GM20000 (cell line): ENCODE measurements at regions not wholly inside any gene's neighbourhood (a gene's known extent, or its start where the extent isn't known, plus 50 kb on each side); places are given as distances from the start of the nearest gene placed in this dataset.

Source experiments
- DNase-seq: peaks from one replicate; pipeline ENCODE4 v3.0.0; 2012; ENCODE audit warnings: low spot score
- CTCF ChIP-seq: IDR thresholded peaks from 2 replicates; pipeline ENCODE4 v1.5.1; 2012; ENCODE audit warnings: mild to moderate bottlenecking, control low read depth; ENCODE audit errors: extremely low read depth, missing control alignments

- no peak for TF ChIP-seq CTCF
- no peak for DNase-seq
These were observed 229.3 kb downstream of the IDS start for GRCh38 chrX:149275836-149276235.

DNA sequence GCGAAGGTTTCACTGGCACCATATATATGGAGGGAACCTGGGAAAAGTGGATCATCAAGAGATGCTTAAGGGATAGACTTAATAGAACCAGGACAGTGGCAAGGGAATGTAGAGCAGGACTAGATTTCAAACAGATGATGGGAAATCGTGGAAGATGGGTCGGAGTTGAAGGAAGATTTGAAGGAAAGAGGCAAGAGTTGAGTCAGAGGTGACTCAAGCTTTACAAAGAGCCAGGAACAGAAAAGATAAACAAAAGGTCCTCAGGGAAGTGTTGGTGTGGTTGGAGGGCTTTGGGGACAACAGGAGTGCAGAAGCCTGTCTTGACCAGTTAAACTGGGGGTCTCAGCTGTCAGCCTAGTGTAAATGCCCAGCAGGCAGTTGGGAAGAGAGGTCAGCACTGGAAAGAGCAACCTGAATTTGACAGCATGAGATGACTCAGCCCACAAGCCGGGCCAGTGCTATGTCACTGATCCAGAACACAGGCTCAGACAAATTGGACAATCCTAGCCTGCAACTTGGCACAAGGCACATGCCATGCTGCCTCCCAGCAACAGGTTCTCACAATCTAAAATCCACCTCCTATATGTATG lies 230.5 kb downstream of the IDS start:
- TF ChIP-seq CTCF = no peak
- DNase-seq = no peak

DNA sequence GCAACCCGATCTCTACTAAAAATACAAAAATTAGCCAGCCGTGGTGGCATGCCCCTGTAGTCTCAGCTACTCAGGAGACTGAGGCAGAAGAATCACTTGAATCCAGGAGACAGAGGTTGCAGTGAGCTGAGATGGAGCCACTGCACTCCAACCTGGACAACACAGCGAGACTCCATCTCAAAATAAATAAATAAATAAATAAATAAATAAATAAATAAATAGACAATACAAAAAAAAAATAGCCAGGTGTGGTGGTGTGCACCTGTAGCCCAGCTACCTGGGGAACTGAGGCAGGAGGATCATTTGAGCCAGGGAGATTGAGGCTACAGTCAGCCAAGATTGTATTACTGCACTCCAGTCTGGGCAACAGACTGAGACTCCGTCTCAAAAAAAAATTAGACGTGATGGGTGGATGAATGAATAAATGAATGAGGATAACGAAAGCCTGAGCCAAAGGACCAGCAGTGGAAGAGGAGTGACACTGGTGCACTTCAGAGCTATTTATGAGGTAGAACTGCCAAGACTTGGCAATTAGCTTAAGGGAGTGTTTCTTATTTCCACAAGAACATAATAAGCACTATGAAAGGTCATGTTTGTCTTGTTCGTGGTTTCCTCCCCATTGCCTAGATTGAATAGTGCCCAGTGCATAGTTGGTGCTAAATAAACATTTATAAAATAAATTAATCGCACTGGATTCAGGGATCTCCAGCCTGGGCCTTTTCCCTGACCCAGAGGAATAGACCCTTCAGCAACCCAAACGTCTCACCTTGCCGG lies 232.2 kb downstream of the IDS start:
- TF ChIP-seq CTCF = no peak
- DNase-seq = no peak

DNA sequence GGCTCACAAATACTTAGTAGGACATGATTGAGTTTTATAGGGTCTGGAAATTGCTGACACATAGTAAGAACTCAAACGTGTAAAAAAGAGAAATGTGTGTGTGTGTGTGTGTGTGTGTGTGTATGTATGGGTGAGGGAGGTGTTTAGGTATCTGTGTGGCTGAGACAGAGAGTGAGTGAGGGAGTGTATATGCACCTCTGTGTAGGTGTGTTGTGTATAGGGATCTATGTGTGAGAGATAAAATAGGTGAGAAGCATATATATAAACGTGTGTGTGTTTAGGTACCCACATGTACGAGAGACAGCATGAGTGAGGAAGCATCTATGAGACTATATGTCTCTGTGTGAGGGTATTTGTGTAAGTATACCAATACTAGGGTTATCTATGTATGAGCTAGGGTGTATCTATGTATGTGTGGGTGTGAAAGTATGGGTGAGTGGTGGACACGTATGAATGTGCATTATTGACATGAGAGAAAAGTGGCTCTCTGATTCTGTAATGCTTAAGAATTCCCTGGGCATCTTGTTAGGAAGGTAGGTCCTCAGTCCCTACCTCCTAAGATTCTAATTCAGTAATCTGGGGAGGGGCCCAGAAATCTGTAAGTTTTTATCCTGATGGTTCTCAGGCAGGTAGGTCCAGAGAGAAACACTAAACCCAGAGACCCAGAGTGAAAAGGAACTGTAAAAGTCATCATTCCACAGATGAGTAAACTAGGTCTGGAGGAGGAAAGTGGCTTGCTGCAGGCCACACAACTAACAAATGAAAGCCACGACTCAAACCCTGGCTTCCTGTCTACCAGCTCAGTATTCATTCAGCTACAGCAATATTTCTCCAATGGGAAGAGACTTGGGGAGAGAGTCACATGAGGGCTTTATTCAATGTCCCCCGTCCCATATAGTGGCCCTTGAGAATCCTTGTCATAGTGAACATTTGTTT lies 237.0 kb downstream of the IDS start:
- peak; percentile 4 for DNase-seq
- TF ChIP-seq CTCF = no peak

DNA sequence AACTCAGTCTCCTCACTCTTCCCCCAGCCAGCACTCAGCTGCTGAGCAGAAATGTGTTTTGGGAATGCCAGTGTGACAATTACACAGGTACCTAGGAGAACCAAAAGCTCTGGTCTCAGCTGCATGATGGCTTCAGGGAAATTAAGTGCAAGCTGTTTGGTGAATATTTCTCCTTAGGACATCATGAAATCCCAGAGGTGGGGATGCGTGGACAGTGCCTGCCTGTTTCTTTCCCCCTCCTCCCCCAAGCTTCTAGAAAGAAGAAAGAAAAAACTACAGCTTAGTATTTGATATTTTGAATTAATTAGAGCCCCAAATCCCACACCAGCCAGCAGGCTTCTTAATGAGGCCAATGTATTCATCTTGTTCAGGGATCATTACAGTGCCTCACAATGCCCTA lies 243.0 kb downstream of the IDS start:
- TF ChIP-seq CTCF = no peak
- no peak for DNase-seq

- TF ChIP-seq CTCF = no peak
- DNase-seq = no peak
These were observed 245.9 kb downstream of the IDS start for GRCh38 chrX:149259241-149259640.

DNA sequence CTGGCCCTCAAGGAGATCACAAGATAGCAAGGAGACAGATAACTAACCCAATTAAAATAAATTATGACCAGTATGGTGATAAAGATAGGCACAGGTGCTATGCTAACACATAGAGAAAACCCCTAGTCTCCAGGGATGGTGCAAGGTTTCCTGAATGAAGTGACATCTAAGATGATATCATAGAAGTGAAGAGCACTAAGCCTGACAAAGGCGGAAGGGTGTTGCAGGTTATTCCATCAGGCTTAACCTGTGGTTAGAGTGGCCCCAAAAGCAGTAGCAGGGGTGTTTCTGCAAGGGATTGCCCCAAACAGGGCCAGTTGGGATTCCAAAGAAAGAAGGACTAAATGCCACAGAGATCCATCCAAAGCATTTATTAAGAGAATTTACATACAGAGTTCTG lies 249.2 kb downstream of the IDS start:
- no peak for TF ChIP-seq CTCF
- DNase-seq = no peak
